ENCODE measurements at regions not wholly inside any gene's neighbourhood (a gene's known extent, or its start where the extent isn't known, plus 50 kb on each side); places are given as distances from the start of the nearest gene placed in this dataset.

DNA sequence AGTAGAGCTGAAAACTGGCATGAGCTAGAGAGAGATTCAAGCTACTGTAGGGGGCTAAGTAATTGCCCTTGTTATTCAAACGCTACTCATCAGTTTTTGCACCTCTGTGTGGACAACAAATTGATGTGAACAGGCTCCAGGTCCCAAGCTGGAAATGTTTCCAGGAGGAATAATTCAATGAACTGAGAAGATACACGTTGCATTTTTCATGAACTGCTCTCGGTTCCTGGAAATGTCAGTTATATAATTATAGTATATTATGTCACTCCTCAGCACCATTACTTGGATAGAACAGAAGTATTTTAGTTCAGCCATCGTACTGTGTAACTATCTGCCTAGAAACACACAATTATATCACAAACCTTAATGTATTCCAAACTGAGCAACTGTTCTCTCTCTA lies 65.9 kb upstream of the A1CF start:
- Mint-ChIP-seq H3K4me3 (ENCODE audit: low read depth) (no peak overlapping the region), H3K9me3 (ENCODE audit: low read depth) (no peaks in the 10 kb centered on the region), H3K27ac (no peak overlapping the region), H3K27me3 (no peaks in the 10 kb centered on the region), H3K4me1 (ENCODE audit: low read depth) (peaks cover 27% of the 10 kb centered on the region), H3K36me3 (ENCODE audit: insufficient read depth) (no peaks in the 10 kb centered on the region)
- TF ChIP-seq, protein P1, sequence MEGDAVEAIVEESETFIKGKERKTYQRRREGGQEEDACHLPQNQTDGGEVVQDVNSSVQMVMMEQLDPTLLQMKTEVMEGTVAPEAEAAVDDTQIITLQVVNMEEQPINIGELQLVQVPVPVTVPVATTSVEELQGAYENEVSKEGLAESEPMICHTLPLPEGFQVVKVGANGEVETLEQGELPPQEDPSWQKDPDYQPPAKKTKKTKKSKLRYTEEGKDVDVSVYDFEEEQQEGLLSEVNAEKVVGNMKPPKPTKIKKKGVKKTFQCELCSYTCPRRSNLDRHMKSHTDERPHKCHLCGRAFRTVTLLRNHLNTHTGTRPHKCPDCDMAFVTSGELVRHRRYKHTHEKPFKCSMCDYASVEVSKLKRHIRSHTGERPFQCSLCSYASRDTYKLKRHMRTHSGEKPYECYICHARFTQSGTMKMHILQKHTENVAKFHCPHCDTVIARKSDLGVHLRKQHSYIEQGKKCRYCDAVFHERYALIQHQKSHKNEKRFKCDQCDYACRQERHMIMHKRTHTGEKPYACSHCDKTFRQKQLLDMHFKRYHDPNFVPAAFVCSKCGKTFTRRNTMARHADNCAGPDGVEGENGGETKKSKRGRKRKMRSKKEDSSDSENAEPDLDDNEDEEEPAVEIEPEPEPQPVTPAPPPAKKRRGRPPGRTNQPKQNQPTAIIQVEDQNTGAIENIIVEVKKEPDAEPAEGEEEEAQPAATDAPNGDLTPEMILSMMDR (IDR thresholded peaks at IDR 0.05; ENCODE audit: unreplicated experiment): no peak
- DNase-seq (ENCODE audit: low spot score, unreplicated experiment): no peak

DNA sequence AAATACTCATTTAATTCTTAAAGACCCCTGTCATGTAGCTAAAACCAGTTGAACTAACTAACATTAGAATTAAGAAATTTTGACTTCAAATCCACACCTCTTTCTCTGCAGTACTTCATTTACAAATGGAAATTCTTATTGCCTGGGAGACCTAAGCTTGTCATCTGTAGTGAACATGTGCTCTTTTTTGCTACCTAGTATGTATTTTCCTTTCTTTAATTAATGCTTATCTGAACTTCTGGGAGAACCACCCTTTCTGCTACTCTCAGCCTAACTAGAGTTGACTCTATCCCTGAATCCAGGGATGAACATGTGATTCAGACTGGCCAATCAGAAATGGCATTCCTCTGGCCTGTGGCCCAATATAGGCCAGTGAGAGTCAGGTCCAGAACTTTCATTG lies 75.9 kb upstream of the A1CF start:
- H3K27me3 Mint-ChIP-seq: no peaks in the 10 kb centered on the region
- no peaks in the 10 kb centered on the region for H3K4me1 Mint-ChIP-seq (ENCODE audit: low read depth)
- no peaks in the 10 kb centered on the region for H3K9me3 Mint-ChIP-seq (ENCODE audit: low read depth)
- no peak overlapping the region for H3K4me3 Mint-ChIP-seq (ENCODE audit: low read depth)
- no peak for DNase-seq (ENCODE audit: low spot score, unreplicated experiment)
- H3K36me3 Mint-ChIP-seq (ENCODE audit: insufficient read depth): no peaks in the 10 kb centered on the region
- TF ChIP-seq, protein P1 (IDR thresholded peaks at IDR 0.05; ENCODE audit: unreplicated experiment): no peak
- H3K27ac Mint-ChIP-seq: no peak overlapping the region

DNA sequence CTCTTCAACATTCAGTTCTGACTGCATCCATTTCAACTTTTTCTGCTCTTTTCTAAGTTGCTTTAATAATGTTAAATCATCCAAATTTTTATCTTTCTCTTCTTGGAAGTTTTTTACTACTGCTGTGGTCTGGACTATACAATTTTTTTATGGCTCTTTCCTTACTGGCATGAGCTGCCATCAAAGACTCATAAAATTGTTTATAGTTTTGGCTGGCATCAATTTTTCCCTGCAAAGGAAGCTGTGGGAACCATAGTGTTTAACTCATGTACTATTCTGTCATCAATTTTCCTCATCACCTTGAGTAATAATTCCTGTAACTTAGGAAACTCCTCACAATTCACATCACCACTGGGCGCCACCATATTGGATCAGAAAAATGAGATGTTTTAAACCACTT lies 77.6 kb upstream of the A1CF start:
- H3K27ac Mint-ChIP-seq: no peak overlapping the region
- H3K9me3 Mint-ChIP-seq (ENCODE audit: low read depth): no peaks in the 10 kb centered on the region
- no peaks in the 10 kb centered on the region for H3K4me1 Mint-ChIP-seq (ENCODE audit: low read depth)
- no peak for DNase-seq (ENCODE audit: low spot score, unreplicated experiment)
- no peaks in the 10 kb centered on the region for H3K27me3 Mint-ChIP-seq
- H3K4me3 Mint-ChIP-seq (ENCODE audit: low read depth): no peak overlapping the region
- no peaks in the 10 kb centered on the region for H3K36me3 Mint-ChIP-seq (ENCODE audit: insufficient read depth)
- TF ChIP-seq, protein P1 (IDR thresholded peaks at IDR 0.05; ENCODE audit: unreplicated experiment): no peak

DNA sequence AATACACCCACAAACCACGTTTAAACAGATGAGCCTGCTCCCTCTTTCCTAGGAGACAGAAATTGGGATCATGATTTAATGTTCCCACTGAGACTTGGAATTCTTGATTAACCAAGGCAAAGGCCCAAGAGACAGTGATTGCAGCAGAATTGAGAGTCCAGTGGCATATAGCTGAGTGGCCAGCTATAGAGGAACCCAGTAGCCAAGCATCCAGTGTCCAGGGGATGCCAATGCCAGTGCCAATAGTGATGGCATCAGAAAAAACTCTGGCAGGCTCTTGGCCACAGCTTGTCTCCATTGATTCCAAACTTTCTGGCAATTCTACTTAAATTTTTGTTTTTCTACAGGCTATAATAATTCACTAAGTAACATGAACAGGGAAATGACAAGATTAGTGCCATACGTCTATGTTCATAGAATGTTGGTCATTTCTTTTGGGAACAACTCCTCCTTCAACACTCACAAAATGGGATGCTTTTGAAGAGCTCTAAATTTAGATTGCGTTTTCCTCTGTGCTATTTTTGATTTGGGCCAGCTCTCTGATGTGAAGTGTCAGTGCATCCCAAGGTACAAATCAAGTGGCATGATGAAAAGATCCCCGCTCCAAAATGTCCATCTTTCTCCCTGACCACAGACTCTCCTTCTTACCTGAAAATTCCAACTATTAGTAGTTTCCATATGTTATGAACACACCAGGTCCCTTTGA lies 83.1 kb upstream of the A1CF start:
- no peak overlapping the region for H3K27ac Mint-ChIP-seq
- TF ChIP-seq, protein P1 (IDR thresholded peaks at IDR 0.05; ENCODE audit: unreplicated experiment): no peak

DNA sequence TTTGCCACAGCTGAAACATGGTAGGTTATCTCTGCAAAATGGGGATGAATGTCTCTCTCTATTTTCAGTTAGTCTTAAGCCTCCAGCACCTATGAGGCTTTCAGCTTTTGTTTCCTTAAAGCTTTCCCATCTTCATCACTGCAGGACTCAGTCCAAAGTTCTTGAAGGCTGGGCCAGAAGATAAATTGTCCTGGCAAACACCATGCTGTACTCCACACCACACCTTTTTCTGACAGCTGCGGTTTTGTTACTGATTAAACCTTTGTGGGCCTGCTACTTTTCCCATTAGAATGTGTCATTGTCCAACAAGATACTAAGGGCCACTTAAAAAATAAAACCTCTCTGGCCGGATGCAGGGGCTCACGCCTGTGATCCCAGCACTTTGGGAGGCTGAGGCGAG lies 87.2 kb upstream of the A1CF start:
- H3K4me3 Mint-ChIP-seq (ENCODE audit: low read depth): no peak overlapping the region
- H3K36me3 Mint-ChIP-seq (ENCODE audit: insufficient read depth): no peaks in the 10 kb centered on the region
- TF ChIP-seq, protein P1 (IDR thresholded peaks at IDR 0.05; ENCODE audit: unreplicated experiment): no peak
- no peaks in the 10 kb centered on the region for H3K9me3 Mint-ChIP-seq (ENCODE audit: low read depth)
- H3K27ac Mint-ChIP-seq: no peak overlapping the region
- no peak for DNase-seq (ENCODE audit: low spot score, unreplicated experiment)
- peaks cover 23% of the 10 kb centered on the region for H3K4me1 Mint-ChIP-seq (ENCODE audit: low read depth)
- H3K27me3 Mint-ChIP-seq: no peaks in the 10 kb centered on the region

More for the DNA sequence above, 83.1 kb upstream of the A1CF start:
- H3K27me3 Mint-ChIP-seq: no peaks in the 10 kb centered on the region
- no peak overlapping the region for H3K4me3 Mint-ChIP-seq (ENCODE audit: low read depth)
- no peaks in the 10 kb centered on the region for H3K36me3 Mint-ChIP-seq (ENCODE audit: insufficient read depth)
- DNase-seq (ENCODE audit: low spot score, unreplicated experiment): no peak
- H3K4me1 Mint-ChIP-seq (ENCODE audit: low read depth): peaks cover 22% of the 10 kb centered on the region
- H3K9me3 Mint-ChIP-seq (ENCODE audit: low read depth): no peaks in the 10 kb centered on the region
